Mesenchymal stem cell (in vitro differentiated cells and primary cell): ENCODE measurements at regions not wholly inside any gene's neighbourhood (a gene's known extent, or its start where the extent isn't known, plus 50 kb on each side); places are given as distances from the start of the nearest gene placed in this dataset.

Experiments used
- DNase-seq: peaks from one replicate; pipeline ENCODE4 v3.0.0-alpha.2; 2013
- H2AFZ ChIP-seq: one replicate; pipeline ENCODE4 v1.6.1; 2013; ENCODE audit warnings: low read depth, mild to moderate bottlenecking, control low read depth, inconsistent platforms, low read length, moderate library complexity
- H2AK5ac ChIP-seq: 2 replicates; pipeline ENCODE4 v1.6.1; 2013; ENCODE audit warnings: low read length, moderate library complexity, mild to moderate bottlenecking, inconsistent platforms; ENCODE audit not compliant: severe bottlenecking
- H2BK120ac ChIP-seq: one replicate; pipeline ENCODE4 v1.6.1; 2013; ENCODE audit warnings: low read depth, mild to moderate bottlenecking, inconsistent platforms, low read length, moderate library complexity
- H2BK12ac ChIP-seq, 2 experiments: one replicate each; pipeline ENCODE4 v1.6.1; 2013; ENCODE audit warnings: inconsistent platforms in 2 of 2, low read length in 2 of 2, mild to moderate bottlenecking in 2 of 2, moderate library complexity in 2 of 2, control low read depth in 1 of 2
- H2BK15ac ChIP-seq: one replicate; pipeline ENCODE4 v1.6.1; 2013; ENCODE audit warnings: mild to moderate bottlenecking, low read depth, inconsistent platforms; ENCODE audit not compliant: poor library complexity, severe bottlenecking
- H2BK5ac ChIP-seq: 2 replicates; pipeline ENCODE4 v1.6.1; 2013; ENCODE audit warnings: low read depth, mild to moderate bottlenecking, low read length, control low read depth, inconsistent platforms; ENCODE audit not compliant: poor library complexity, severe bottlenecking
- H3K14ac ChIP-seq, 2 experiments: one replicate each; pipeline ENCODE4 v1.6.1; 2013; ENCODE audit warnings: inconsistent platforms in 2 of 2, low read length in 2 of 2, control low read depth in 1 of 2, mild to moderate bottlenecking in 1 of 2, moderate library complexity in 1 of 2
- H3K18ac ChIP-seq, 2 experiments: one replicate each; pipeline ENCODE4 v1.6.1; 2013; ENCODE audit warnings: inconsistent platforms in 2 of 2, low read length in 2 of 2, control low read depth in 1 of 2, low read depth in 1 of 2, mild to moderate bottlenecking in 1 of 2
- H3K23ac ChIP-seq, 2 experiments: one replicate each; pipeline ENCODE4 v1.6.1; 2013; ENCODE audit warnings: inconsistent platforms in 2 of 2, low read length in 2 of 2, mild to moderate bottlenecking in 2 of 2, moderate library complexity in 2 of 2, control low read depth in 1 of 2
- H3K27ac ChIP-seq: 2 replicates; pipeline ENCODE4 v1.5.1; 2013; ENCODE audit warnings: mild to moderate bottlenecking, moderate library complexity, low read length, control low read depth, inconsistent platforms; ENCODE audit not compliant: poor library complexity, severe bottlenecking
- H3K27me3 ChIP-seq, 2 experiments: 2 replicates each; pipeline versions ENCODE4 v1.6.1 to v1.7.0; 2013; ENCODE audit warnings: low read length in 2 of 2, mild to moderate bottlenecking in 2 of 2, moderate library complexity in 2 of 2, control low read depth in 1 of 2, inconsistent platforms in 1 of 2; ENCODE audit not compliant: control insufficient read depth in 1 of 2, insufficient read depth in 1 of 2
- H3K36me3 ChIP-seq, 2 experiments: 2 replicates each; pipeline versions ENCODE4 v1.6.1 to v1.7.0; 2013; ENCODE audit warnings: low read length in 2 of 2, control low read depth in 1 of 2, inconsistent platforms in 1 of 2, low read depth in 1 of 2, mild to moderate bottlenecking in 1 of 2; ENCODE audit not compliant: insufficient read depth in 2 of 2, control insufficient read depth in 1 of 2
- H3K4ac ChIP-seq, 2 experiments: one replicate each; pipeline ENCODE4 v1.6.1; 2013; ENCODE audit warnings: inconsistent platforms in 2 of 2, low read length in 2 of 2, mild to moderate bottlenecking in 2 of 2, moderate library complexity in 2 of 2, control low read depth in 1 of 2, low read depth in 1 of 2
- H3K4me1 ChIP-seq: 2 replicates; pipeline ENCODE4 v1.6.1; 2013; ENCODE audit warnings: low read depth, low read length, control low read depth; ENCODE audit not compliant: control insufficient read depth, insufficient read depth
- H3K4me2 ChIP-seq: 2 replicates; pipeline ENCODE4 v1.6.1; 2013; ENCODE audit warnings: low read length, mild to moderate bottlenecking, inconsistent platforms; ENCODE audit not compliant: poor library complexity, severe bottlenecking
- H3K4me3 ChIP-seq, 2 experiments: 2 replicates each; pipeline versions ENCODE4 v1.5.1 to v1.7.0; 2013; ENCODE audit warnings: low read length in 2 of 2, mild to moderate bottlenecking in 2 of 2, control low read depth in 1 of 2, low read depth in 1 of 2; ENCODE audit not compliant: insufficient read depth in 1 of 2
- H3K79me1 ChIP-seq: replicated peaks from 2 replicates; pipeline ENCODE4 v1.6.1; 2013; ENCODE audit warnings: mild to moderate bottlenecking, control low read depth, low read length, inconsistent platforms; ENCODE audit not compliant: poor library complexity, severe bottlenecking
- H3K9ac ChIP-seq: 2 replicates; pipeline ENCODE4 v1.7.0; 2013; ENCODE audit warnings: mild to moderate bottlenecking, low read length, moderate library complexity
- H3K9me3 ChIP-seq: 2 replicates; pipeline ENCODE4 v1.7.0; 2013; ENCODE audit warnings: mild to moderate bottlenecking, low read length; ENCODE audit not compliant: control insufficient read depth
- H4K8ac ChIP-seq: one replicate; pipeline ENCODE4 v1.6.1; 2013; ENCODE audit warnings: inconsistent platforms, mild to moderate bottlenecking, low read length, moderate library complexity
- H4K91ac ChIP-seq: one replicate; pipeline ENCODE4 v1.6.1; 2013; ENCODE audit warnings: mild to moderate bottlenecking, low read length, inconsistent platforms
- WGBS: methylation state at CpG from one replicate; pipeline ENCODE4 v1.1.7; 2013; ENCODE audit warnings: mixed read lengths; 5-methylcytosine and 5-hydroxymethylcytosine counted together

DNA sequence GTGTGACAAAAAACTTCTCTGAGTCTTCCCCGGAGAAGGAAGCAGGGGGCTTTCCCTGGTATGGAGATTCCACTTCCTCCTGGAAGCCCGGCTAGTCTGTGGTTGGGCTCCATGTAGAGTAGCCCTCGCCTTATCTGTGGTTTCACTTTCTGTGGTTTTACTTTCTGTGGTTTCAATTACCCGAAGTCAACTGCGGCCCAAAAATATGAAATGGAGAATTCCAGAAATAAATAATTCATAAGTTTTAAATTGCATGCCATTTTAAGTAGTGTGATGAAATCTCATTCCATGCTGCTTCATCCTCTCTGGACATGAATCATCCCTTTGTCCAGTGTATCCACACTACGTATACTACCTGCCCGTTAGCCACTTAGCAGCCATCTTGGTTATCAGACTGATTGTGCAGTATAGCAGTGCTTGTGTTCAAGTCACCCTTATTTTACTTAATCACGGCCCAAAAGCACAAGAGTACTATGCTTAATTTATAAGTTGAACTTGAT is 275.0 kb upstream of the SESN3 start:
- peaks cover 0 to 3% of the 10 kb centered on the region in 2 experiments for H3K27me3 ChIP-seq
- no peak overlapping the region for H3K14ac ChIP-seq
- no peak overlapping the region for H3K4me3 ChIP-seq
- DNase-seq: peak; percentile 79
- H2BK15ac ChIP-seq: no peak overlapping the region
- H3K27ac ChIP-seq: no peak overlapping the region
- 50% methylated on average over 3 of the region's 8 CpGs for WGBS
- H3K23ac ChIP-seq: no peak overlapping the region
- no peak overlapping the region for H3K9ac ChIP-seq
- H3K4me2 ChIP-seq: no peak overlapping the region
- H2BK5ac ChIP-seq: no peak overlapping the region
- no peaks in the 10 kb centered on the region for H3K79me1 ChIP-seq
- H4K91ac ChIP-seq: no peak overlapping the region
- no peak overlapping the region for H2AFZ ChIP-seq
- no peak overlapping the region for H3K4ac ChIP-seq
- H2AK5ac ChIP-seq: no peak overlapping the region
- no peak overlapping the region for H4K8ac ChIP-seq
- no peak overlapping the region for H2BK12ac ChIP-seq
- no peak overlapping the region for H2BK120ac ChIP-seq
- H3K4me1 ChIP-seq: peaks cover 5% of the 10 kb centered on the region
- no peaks in the 10 kb centered on the region for H3K9me3 ChIP-seq
- no peak overlapping the region for H3K18ac ChIP-seq
- H3K36me3 ChIP-seq: no peaks in the 10 kb centered on the region

DNA sequence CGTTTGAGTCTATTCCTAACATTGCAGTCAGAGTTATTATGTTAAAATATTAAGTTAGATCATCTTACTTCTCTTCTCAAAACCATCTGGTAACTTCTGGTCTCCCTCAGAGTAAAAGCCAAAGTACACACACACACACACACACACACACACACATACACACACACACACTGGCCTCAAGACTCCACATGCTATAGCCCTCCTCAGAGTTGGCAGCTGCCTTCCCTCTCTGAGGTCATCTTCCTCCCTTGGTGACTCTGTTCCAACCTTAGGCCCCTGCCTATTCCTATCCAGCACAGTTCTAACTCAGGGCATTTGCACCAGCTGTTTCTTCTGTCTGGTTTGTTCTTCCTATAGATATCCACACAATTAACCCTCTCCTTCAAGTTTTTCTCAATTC is 272.0 kb upstream of the SESN3 start:
- Histone ChIP-seq H3K23ac (no peak overlapping the region), H2AK5ac (no peak overlapping the region), H2BK15ac (no peak overlapping the region), H2BK120ac (no peak overlapping the region), H3K18ac (no peak overlapping the region), H4K91ac (no peak overlapping the region), H3K4me3 (no peak overlapping the region), H3K9me3 (no peaks in the 10 kb centered on the region), H2AFZ (no peak overlapping the region), H3K4me2 (no peak overlapping the region), H3K27me3 (no peaks in the 10 kb centered on the region), H3K79me1 (no peaks in the 10 kb centered on the region), H2BK5ac (no peak overlapping the region), H4K8ac (no peak overlapping the region), H3K14ac (no peak overlapping the region), H3K27ac (no peak overlapping the region), H3K4me1 (peaks cover 9% of the 10 kb centered on the region), H2BK12ac (peak overlapping the region in 1 of 2 experiments; percentile 7), H3K4ac (no peak overlapping the region), H3K9ac (no peak overlapping the region), H3K36me3 (no peaks in the 10 kb centered on the region)
- no CpG with 5 or more reads among the region's 1 CpG for WGBS
- no peak for DNase-seq

DNA sequence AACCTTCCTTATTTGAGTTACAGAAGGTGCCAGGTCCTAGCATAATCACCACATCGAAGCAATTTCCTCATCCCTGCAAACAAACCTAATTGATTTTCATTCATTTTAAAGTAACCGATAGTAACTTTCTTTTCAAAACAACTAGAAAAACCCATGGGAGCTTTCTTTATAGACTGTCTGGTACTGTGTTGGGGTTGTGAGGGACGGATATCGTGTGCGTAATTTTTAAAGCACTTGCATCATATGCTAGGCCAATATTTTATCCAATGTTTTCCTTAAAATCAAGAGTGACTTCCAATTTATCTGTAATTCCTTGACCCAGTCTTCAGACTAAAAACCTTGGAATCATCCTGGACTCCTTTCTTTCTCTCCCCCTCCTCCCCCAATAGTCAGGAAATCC is 271.5 kb upstream of the SESN3 start:
- Histone ChIP-seq H3K4me1 (peaks cover 9% of the 10 kb centered on the region), H3K18ac (no peak overlapping the region), H4K91ac (no peak overlapping the region), H3K79me1 (no peaks in the 10 kb centered on the region), H2BK12ac (no peak overlapping the region), H3K23ac (no peak overlapping the region), H3K4ac (no peak overlapping the region), H3K36me3 (no peaks in the 10 kb centered on the region), H4K8ac (no peak overlapping the region), H3K27ac (no peak overlapping the region), H3K9me3 (no peaks in the 10 kb centered on the region), H2BK5ac (no peak overlapping the region), H3K27me3 (no peaks in the 10 kb centered on the region), H2AFZ (no peak overlapping the region), H3K9ac (no peak overlapping the region), H3K4me2 (no peak overlapping the region), H2BK120ac (no peak overlapping the region), H3K14ac (no peak overlapping the region), H2BK15ac (no peak overlapping the region), H3K4me3 (no peak overlapping the region), H2AK5ac (no peak overlapping the region)
- no peak for DNase-seq
- WGBS: 96% methylated on average over 4 of the region's 5 CpGs

DNA sequence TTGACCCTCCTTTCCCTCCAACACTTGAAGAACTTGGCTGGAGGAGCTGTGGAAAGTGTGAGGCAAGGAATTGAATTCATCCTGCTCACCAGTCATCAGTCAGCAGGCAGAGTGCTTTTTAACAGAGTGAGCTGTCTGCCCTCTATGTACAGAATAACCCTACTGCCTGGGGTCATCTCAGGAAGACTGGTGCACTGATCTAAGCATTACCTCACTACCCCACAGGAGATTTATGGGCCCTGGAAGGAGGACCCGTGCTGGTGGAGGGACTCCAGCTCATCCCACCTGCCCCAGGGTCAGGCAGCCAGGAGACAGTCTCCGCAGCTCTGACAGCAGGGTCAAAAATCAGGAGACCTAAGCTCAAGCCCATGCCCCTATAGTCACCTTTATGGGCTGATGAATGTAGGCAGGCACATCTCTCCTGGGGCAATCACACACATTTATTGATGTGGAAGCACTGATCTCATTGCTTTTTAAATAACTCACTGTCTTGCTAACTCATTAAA is 270.8 kb upstream of the SESN3 start:
- WGBS: 17% methylated on average over 2 of the region's 2 CpGs

More for the DNA sequence above, 270.8 kb upstream of the SESN3 start:
- Histone ChIP-seq H3K14ac (peak overlapping the region in 1 of 2 experiments; percentile 66), H3K18ac (no peak overlapping the region), H4K8ac (peak overlapping the region; percentile 3), H2BK120ac (no peak overlapping the region), H2BK12ac (no peak overlapping the region), H3K23ac (no peak overlapping the region), H2AK5ac (peak overlapping the region; percentile 27), H2AFZ (no peak overlapping the region), H3K9me3 (no peaks in the 10 kb centered on the region), H3K4me1 (peaks cover 9% of the 10 kb centered on the region), H4K91ac (no peak overlapping the region), H2BK15ac (no peak overlapping the region), H3K27ac (no peak overlapping the region), H3K4me2 (no peak overlapping the region), H3K4me3 (no peak overlapping the region), H2BK5ac (no peak overlapping the region), H3K4ac (no peak overlapping the region), H3K36me3 (no peaks in the 10 kb centered on the region), H3K27me3 (no peaks in the 10 kb centered on the region), H3K9ac (no peak overlapping the region), H3K79me1 (no peaks in the 10 kb centered on the region)
- no peak for DNase-seq
